Inflammatory macrophage treated with lipopolysaccharide for 4 hours (primary cell): ENCODE measurements at regions not wholly inside any gene's neighbourhood (a gene's known extent, or its start where the extent isn't known, plus 50 kb on each side); places are given as distances from the start of the nearest gene placed in this dataset.

Source experiments
- DNase-seq: peaks from one replicate; pipeline ENCODE4 v3.0.0-alpha.2; 2020

DNA sequence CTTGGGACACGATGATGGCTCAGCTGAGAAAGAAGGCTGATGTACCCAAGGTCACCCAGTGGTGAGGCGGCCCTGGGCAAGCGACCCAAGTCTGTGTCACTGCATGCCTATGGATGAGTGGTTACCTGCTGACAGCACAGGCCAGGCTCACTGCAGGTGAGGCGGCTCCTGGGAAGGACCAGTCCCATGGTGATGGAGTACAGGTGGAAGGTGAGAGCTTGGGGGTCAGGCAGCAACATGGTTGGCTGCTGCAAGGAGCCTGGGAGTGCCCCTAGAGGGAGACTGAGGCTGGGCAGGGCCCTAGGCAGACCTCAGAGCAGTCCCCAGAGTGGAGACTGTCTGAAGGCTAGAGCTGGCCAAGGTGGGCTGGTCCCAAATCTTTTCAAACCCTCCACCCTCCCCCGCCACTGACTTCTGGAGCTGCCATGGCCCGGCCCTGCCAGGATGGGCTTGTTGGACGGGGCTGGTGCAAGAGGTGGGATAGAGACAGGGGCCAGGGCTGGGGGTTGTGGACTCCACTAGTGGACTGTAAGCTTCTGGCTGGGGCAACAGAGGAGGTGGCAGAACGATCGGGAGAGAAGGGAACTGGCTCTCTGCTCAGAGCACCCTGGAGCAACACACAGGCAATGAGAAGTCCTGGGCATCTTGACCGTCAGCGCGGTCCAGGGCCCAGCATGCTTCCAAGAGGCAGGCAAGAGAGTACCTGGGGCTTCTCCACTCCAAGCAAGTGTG, 72.5 kb upstream of the SLC6A11 start:
- DNase-seq: no peak

GRCh38 chr3:10744098-10744465, 71.9 kb upstream of the SLC6A11 start:
- peak; percentile 11 for DNase-seq

GRCh38 chr3:10745392-10745791, 70.6 kb upstream of the SLC6A11 start:
- DNase-seq: no peak

- no peak for DNase-seq
These were observed 70.0 kb upstream of the SLC6A11 start for GRCh38 chr3:10746001-10746400.

DNA sequence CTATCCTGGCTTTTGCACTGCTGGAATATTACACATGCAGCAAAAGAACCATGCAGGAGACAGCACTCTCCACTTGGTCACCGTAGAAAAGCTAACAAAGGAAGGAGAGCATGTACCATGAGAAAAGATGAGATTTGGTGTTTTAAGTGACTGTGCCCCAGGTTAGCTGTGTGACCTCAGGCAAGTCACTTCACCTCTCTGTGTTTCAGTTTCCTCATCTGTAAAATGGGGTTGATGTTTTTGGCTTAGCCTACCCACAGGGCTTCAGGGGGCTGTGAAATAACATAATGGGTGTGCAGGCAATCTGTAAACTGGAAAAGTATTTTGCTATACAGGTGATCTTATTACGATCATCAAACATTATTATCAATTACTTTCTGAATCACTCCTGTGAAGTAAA, 69.3 kb upstream of the SLC6A11 start:
- no peak for DNase-seq

DNA sequence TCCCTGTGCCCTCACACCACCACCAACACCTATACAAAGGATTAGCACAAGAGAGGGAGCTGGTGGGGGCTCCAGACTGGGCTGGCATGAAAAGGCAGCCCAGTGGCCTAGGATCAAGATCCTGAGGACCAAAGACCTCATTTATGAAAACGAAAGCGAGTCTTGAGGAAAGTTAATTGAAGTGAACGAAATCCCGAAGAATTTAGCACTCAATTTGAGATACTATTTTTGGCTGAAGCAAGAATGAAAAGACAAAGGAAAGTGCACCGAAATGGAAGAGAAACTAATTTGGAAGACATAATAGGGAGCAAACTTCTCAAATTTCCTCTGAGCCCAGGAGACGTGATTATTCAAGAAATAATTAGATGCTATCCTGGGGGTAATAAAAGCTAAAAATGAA, 68.7 kb upstream of the SLC6A11 start:
- no peak for DNase-seq

- DNase-seq: no peak
These were observed 68.0 kb upstream of the SLC6A11 start for GRCh38 chr3:10748040-10748439.

DNA sequence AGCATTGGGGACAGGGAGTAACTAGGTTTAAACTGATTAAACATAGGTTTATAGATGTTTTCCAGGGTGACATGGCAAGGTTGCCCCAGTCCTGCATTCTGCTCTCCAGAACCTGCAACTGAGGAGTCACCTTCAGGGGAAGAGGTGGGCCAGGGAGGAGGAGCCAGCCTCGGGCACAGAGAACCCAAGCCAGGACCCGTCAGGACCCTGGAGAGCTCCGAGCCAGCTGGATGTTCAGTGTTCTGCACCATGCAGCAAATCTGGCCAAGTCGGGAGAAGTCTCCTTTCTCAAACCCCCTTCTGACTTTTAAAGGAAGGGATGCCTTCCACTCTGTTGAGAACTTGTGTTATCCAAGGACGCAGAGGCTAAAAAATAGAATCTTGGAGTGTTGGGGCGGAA, 62.1 kb upstream of the SLC6A11 start:
- DNase-seq: peak; percentile 18

DNA sequence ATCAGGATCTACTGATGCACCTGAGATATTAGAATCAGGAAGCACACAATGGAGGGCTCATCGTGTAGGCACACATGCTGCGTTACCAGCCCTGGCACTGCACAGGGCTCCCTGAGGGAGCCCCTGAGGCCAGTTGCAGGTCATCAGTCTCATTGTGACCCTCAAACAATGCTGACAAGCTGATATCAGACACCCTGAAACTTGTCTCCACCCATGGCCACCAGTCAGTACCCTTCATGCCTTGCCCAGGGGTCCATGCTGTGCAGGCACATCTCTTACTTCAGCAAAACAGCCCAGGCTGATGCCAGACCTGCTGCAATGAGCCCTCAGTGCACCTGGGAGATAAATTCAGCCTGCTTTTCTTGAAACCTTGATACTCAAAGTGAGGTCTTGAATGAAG, 59.5 kb upstream of the SLC6A11 start:
- DNase-seq: no peak

GRCh38 chr3:10757021-10757820, 58.8 kb upstream of the SLC6A11 start:
- no peak for DNase-seq

GRCh38 chr3:10757821-10758130, 58.3 kb upstream of the SLC6A11 start:
- no peak for DNase-seq

DNA sequence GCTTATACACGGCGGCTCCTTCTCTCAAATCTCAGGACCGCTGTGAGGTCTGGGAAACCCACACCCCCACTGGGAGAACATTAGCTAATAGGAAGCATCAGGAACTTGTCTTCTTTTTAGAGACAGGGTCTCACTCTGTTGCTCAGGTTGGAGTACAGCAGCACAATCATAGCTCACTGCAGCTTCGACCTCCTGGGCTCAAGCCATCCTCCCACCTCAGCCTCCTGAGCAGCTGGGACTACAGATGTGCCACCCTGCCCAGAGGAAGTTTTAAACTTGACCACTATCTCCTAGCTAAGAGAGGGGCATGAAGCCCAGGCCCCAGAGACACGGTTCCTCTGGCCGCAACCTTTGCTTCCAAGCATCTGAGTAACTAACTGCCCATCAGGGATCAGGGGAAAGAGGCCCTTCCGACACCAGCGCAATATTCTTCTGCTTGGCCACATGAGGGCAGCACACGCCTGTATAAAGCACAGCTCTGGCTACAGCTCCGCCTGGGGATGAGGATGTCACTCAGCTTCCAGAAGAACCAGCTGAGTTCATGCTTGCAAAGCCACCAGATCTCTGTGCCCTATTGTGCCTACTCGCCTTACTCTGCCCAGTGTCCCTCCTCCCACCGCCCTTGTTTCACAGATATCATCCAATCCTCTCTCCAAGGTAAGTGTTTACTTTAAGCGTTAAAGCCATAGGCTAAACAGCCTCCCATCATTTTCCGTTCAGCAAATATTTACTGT, 57.6 kb upstream of the SLC6A11 start:
- DNase-seq: peak; percentile 54

DNA sequence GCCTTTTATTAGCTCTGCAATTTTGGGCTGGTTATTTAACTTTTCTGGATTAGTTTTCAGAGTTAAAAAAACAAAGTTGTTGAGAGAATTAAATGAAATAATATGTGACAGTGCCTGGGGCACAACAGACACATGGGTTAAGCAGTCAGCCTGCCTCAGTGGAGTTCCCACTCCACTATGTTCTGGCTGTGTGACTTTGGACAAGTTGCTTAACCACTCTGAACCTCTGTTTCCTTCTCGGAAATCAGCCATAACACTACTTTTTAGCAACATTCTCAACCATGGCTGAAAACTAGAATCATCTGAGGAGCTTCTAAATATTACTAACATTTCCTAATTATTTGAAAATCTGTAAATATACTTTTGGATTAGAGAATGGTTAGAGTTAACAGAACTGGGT, 56.5 kb upstream of the SLC6A11 start:
- no peak for DNase-seq

- no peak for DNase-seq
These were observed 55.8 kb upstream of the SLC6A11 start for GRCh38 chr3:10760199-10760598.

DNA sequence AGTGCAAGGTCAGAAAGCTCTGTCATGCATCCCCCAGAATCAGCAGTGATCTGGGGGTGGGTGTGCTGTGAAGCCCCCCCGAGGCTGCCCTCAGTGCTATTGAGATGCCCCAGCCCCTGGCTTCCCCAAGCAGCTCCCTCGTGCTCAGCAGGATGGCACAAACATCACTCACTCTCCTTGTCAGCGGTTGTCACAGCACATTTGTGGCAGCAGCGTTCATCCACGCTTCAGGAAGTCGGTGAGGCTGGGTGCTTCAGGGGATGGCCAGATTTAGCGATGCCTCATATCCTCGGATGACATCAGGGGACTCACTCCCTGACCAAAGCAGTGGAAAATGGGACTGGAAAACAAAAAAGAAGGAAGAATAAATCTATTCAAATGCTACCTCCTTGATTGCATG, 54.4 kb upstream of the SLC6A11 start:
- no peak for DNase-seq

DNA sequence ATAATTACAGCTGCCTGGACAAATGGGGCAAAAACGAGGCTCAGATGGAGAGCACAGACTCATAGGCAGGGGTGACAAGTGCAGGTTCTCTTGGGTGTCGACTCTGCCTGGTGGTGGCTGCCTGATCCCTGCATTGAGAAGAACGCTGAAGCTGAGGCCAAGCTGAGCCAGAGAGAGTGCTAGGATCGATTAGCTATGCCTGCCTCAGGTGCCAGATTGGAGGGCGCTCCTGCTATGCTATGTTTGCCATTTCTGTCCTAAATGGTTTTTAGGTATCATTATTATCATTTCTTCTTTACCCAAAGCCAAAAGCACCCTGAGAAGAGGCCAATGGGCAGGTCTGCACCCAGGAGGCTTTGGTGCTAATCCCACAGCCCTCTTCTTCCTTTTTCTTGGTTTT, 53.9 kb upstream of the SLC6A11 start:
- DNase-seq: no peak

DNA sequence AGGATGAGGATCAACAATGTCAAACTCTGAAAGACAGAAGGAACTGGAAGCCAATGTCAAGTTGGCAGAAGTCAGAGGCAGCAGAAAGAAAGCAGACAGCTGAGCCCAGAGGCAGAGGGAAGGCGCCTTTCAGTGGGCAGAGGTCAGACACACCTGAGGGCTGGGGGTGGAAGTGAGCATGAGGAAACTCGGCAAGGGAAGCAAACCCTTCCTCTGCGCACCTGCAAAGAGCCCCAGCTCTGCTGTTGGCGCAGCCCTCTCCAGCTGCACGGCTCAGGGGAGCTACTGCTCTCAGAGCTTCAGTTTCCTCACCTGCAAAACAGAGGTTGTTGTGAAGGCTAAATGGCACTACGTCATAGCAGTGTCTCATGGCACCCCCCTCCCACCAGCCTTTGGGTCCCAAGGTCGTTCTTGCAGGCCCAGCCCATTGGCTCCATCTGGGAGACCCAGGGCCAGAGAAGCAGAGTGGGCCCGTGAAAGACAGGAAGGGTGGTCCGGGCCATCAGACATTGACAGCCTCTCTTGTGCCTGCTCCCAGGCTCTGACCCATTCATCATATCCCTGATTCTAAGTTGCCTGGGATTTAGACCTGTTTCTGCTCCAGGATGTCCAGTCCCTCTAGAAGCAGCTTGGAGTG, 53.3 kb upstream of the SLC6A11 start:
- no peak for DNase-seq

GRCh38 chr3:10763248-10763620, 52.8 kb upstream of the SLC6A11 start:
- no peak for DNase-seq

DNA sequence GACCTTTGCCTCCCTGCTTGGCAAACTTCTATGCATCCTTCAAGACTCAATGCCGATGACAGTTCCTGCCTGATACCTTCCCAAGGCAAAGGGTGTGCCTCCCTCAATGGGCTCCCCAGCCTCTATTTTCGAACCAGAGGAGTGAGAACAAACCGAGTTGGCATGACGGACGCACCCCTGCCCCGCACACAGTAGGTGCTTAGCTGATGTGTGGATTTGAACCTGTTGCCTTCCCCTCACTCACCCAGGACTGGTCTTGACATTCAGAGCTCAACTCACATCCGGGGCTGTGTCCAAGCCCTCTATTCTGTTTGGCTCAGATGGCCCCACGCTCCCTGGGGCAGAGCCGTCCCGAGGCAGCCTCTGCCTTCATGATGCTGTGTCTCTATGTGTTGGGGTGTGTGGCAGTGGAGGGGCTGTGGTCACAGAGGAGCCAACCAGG, 52.2 kb upstream of the SLC6A11 start:
- DNase-seq: no peak

DNA sequence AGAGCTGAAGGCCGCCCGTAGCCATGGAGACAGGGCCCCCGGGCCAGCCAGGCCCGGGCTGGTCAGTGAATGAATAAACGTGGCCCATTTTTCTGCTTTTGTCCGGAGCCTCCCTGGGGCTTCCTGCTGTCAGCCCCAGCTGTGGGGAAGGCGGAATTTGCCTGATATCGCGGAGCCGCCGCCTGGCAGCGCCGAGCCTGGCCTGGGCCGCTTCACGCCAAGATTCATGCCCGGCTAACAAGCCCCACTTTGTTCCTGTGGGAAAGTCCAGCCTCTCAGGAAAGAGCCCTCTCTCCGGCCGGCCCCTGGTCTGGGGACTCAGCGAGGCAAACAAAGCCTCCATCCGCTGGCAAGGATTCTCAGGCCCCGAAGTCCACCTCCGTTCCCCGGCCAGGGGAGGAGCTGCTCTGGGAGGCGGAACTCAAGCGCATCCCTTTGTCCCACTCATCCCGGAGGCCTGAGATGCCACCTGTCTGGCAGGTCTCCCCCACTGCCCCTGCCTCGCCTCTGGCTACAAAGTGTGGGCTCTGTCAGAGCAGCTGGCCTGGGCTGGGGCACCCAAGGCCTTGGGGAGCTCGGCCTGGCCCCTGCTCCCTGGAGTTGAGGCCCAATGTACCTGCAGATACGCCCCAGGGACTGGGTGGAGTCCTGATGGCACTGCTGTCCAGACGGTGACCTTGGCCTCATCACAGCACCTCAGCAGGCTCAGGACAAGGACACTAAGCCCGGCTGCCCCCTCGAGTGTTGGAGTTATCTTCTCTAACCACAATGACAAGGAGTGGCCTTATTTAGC, 51.6 kb upstream of the SLC6A11 start:
- no peak for DNase-seq

DNA sequence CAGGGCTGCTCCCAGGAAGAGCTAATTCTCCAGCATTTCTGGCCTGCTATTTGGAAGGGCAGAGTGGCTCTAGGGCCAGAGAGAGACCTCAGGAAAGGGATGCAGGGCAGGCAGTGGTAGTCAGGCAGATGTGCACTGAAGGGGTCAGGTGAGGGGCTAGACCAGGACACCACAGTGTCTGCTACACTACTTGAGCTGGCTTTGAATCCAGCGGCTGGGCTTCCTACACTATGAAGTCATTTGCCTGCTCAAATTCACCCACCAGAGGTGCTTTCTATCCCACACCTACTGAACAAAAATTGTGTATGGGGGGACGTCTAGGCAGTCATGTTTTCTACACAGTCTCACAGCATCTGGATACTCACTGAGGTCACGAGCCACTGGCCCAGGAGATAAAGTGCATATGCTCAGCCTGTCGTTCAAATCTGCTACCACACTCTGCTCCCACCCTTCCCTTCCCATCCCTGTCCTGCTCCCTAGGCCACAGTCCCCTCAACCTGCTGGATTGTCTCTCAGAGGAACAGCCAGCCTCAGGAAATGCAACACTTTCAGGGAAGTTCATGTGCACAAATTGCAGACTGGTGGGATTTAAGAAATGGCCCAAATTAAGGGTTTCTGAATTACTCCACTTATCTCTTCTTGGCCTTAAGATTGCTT, 49.9 kb upstream of the SLC6A11 start:
- DNase-seq: no peak
